ENCODE measurements at regions not wholly inside any gene's neighbourhood (a gene's known extent, or its start where the extent isn't known, plus 50 kb on each side); places are given as distances from the start of the nearest gene placed in this dataset.

- no peak for DNase-seq
Measured at GRCh38 chr1:238895911-238896310, 490.5 kb upstream of the CHRM3 start.

- DNase-seq = no peak
Measured at GRCh38 chr1:238892612-238893011, 493.8 kb upstream of the CHRM3 start.

GRCh38 chr1:238861342-238862066 is 524.9 kb upstream of the CHRM3 start:
- no peak for DNase-seq

- DNase-seq = no peak
Measured at GRCh38 chr1:238833919-238834318, 552.4 kb upstream of the CHRM3 start.

GRCh38 chr1:238832106-238832505 is 554.3 kb upstream of the CHRM3 start:
- DNase-seq = no peak

- no peak for DNase-seq
Measured at GRCh38 chr1:238830036-238830611, 556.2 kb upstream of the CHRM3 start.

- no peak for DNase-seq
Measured at GRCh38 chr1:238826891-238827290, 559.5 kb upstream of the CHRM3 start.

GRCh38 chr1:238823416-238823815 is 563.0 kb upstream of the CHRM3 start:
- DNase-seq = no peak

GRCh38 chr1:238811211-238811879 is 575.0 kb upstream of the CHRM3 start:
- no peak for DNase-seq

GRCh38 chr1:238790882-238791281 is 595.5 kb upstream of the CHRM3 start:
- no peak for DNase-seq

GRCh38 chr1:238789916-238790667 is 596.3 kb upstream of the CHRM3 start:
- DNase-seq = no peak

GRCh38 chr1:238787471-238787870 is 598.9 kb upstream of the CHRM3 start:
- DNase-seq = no peak

- no peak for DNase-seq
Measured at GRCh38 chr1:238783633-238784032, 602.7 kb upstream of the CHRM3 start.

- no peak for DNase-seq
Measured at GRCh38 chr1:238779716-238780115, 606.7 kb upstream of the CHRM3 start.

- DNase-seq = no peak
Measured at GRCh38 chr1:238778113-238778512, 608.3 kb upstream of the CHRM3 start.

- no peak for DNase-seq
Measured at GRCh38 chr1:238777551-238777950, 608.8 kb upstream of the CHRM3 start.

GRCh38 chr1:238776126-238776525 is 610.2 kb upstream of the CHRM3 start:
- no peak for DNase-seq

- DNase-seq = no peak
Measured at GRCh38 chr1:238772322-238772721, 614.0 kb upstream of the CHRM3 start.

GRCh38 chr1:238767321-238767720 is 619.0 kb upstream of the CHRM3 start:
- no peak for DNase-seq

GRCh38 chr1:238764779-238765178 is 621.6 kb upstream of the CHRM3 start:
- no peak for DNase-seq

GRCh38 chr1:238753252-238753651 is 633.1 kb upstream of the CHRM3 start:
- DNase-seq = no peak

GRCh38 chr1:238752327-238752726 is 634.0 kb upstream of the CHRM3 start:
- DNase-seq = no peak

GRCh38 chr1:238745069-238745468 is 641.3 kb upstream of the CHRM3 start:
- no peak for DNase-seq

GRCh38 chr1:238738892-238739291 is 647.5 kb upstream of the CHRM3 start:
- DNase-seq = no peak

All from DMS 273 treated with DMSO at 0.1 percent for 48 hours (cell line).